HFF-Myc (cell line): ENCODE measurements at regions not wholly inside any gene's neighbourhood (a gene's known extent, or its start where the extent isn't known, plus 50 kb on each side); places are given as distances from the start of the nearest gene placed in this dataset.

Experiments used
- DNase-seq: peaks from one replicate; pipeline ENCODE4 v3.0.0-alpha.2; 2011; ENCODE audit warnings: low read depth; ENCODE audit errors: extremely low read depth
- H3K4me3 ChIP-seq: replicated peaks from 2 replicates; pipeline ENCODE4 v1.5.1; 2011; ENCODE audit warnings: low read depth, mild to moderate bottlenecking, control low read depth, low read length
- TF ChIP-seq, protein P1 (sequence below): IDR thresholded peaks from 2 replicates; pipeline ENCODE4 v1.5.1; 2012; ENCODE audit warnings: mild to moderate bottlenecking, low read depth, low read length, control low read depth; ENCODE audit errors: missing control alignments

DNA sequence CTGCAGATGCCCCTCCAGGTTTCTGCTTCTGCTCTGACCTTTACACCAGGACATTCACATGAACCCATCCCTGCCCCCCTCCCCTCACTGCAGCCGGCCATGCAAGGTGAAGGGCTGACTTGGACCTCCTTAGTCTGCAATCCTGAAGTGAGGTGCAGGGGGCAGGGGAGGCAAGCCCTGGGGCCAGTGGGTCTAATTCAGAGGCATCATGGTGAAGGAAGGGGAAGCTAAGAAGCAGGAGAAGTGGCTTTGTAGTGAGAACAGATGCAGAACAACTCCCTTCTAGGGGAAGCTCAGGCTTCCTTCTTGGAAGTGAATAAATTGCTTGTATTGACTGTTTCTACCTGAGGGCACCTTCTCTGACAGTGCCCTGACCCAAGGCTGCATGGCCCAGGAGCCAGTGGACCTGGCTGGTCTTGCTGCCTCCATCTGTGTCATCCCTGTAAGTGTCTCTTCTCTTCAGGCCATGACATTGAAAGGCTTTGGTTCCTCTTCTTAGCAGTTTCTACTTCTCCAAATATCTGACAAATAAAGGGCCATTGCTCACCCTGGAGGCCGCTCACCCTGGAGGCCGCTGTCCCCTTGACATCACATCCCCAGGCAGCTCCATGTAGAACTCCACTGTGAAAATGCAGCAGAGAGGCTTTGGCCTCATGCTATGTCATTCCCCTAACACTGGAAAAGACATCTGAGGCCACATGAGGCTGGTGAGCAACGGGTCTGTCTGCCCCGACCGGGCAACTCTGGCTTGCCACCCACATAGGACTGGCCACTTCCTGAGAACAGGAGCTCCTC, 55.3 kb downstream of the GADD45G start:
- TF ChIP-seq, protein P1, sequence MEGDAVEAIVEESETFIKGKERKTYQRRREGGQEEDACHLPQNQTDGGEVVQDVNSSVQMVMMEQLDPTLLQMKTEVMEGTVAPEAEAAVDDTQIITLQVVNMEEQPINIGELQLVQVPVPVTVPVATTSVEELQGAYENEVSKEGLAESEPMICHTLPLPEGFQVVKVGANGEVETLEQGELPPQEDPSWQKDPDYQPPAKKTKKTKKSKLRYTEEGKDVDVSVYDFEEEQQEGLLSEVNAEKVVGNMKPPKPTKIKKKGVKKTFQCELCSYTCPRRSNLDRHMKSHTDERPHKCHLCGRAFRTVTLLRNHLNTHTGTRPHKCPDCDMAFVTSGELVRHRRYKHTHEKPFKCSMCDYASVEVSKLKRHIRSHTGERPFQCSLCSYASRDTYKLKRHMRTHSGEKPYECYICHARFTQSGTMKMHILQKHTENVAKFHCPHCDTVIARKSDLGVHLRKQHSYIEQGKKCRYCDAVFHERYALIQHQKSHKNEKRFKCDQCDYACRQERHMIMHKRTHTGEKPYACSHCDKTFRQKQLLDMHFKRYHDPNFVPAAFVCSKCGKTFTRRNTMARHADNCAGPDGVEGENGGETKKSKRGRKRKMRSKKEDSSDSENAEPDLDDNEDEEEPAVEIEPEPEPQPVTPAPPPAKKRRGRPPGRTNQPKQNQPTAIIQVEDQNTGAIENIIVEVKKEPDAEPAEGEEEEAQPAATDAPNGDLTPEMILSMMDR = no peak
- H3K4me3 ChIP-seq = no peak overlapping the region
- no peak for DNase-seq

DNA sequence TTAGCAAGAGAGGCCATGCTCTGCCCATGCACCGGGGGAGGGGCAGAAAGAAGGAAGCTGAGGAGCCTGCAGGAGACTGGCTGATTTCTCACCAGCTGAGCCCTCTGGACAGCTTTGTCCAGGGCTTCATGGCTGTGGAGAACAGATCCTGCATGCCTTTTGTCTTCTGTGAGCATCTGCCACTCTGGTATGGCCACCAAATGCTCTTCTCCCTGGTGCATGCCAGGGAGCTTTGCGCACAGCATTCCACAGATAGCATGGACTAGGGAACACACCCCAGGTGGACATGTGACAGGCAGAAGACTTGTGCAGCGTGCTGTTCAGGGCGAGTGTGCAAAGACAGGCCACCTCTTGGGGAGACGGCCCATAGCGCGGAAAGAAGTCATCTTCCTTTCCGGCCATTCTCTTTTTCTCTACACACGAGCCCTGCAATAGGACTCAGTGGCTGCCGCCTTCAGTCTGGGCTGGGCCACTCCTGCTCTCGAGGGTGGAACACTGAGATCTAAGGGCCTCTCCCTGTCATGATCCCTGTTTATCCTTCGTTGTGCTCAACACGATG, 56.7 kb downstream of the GADD45G start:
- H3K4me3 ChIP-seq = no peak overlapping the region
- peak; percentile 4 for DNase-seq
- TF ChIP-seq, protein P1 = no peak

DNA sequence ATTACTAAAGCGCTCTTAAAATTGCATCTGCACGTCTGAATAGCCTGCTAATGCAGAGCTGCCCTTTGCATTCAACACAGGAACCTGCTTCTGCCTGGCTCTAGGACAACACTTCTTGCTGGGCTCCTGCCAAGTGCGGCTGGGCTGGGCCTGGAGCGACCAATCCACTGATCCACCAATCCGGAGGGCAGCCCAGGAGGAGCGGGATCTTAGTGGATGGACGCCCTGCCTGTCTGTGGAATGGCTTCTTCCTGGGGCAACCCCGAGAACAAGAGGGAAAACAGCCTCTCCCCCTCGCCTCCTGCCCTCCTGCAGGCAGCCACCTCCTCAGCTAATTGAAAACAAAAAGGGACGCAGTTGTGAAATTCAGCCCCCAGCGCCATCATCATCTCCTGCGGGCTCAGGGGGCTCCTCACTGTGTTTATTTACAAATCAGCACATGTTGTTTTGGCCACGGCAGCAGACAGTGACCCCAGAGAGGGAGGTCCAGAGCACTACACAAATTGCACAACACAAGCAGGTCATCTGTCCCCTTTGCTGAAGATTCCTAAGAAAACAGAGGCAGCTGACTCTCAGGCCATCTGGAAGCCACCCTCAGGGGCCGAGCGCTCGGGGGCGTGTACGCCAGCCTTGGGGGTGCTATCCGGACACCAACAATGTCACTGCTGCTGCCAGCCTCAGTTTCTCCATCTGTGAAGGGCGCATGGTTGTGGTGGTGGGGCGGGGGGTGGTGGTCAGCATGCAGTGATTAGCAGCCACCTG, 57.3 kb downstream of the GADD45G start:
- H3K4me3 ChIP-seq = peak overlapping the region; percentile 35
- TF ChIP-seq, protein P1 = no peak
- DNase-seq = peak; percentile 90

DNA sequence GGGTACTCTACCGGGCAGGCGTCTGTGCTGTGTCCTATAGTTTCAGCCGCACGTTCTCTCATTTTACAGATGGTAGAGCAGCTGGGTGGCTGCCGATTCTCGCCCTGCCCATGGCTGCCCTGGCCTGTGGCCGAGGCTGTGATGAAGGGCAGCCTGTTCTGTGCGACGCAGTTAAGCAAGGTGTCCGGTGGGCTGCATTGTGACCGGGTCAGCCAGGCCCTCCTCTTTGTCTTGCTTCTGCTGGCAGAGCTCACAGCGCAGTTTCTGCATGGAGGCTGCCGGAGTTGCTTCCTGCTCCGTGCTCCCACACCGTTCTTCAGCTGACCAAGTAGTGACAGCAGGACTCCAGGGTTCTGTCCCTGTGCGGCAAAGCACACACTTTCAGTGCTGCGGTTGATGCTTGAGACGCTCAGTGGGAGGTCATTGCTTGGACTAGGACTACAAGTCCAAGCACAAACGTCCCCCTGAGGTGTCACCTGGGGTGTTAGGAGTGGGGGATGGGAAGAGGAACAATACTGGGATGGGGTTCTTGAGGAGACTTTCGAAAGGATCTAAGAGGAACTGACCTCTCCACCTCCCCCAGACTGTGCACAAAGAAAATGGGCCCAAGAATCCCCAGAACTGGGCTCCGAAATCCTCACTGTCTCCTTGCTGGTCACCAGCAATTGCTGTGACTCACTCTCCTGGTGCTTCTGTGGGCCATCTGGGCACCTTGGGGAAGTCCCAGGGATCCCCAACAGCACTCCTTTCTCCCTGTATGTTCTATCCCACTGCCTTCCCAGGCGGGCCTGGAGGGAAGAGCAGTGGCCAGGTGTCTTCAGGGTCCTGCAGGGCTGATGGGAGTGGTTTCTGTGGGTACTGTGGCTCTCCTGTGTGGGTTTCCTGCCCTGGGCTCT, 58.2 kb downstream of the GADD45G start:
- no peak overlapping the region for H3K4me3 ChIP-seq
- TF ChIP-seq, protein P1 = no peak
- no peak for DNase-seq

DNA sequence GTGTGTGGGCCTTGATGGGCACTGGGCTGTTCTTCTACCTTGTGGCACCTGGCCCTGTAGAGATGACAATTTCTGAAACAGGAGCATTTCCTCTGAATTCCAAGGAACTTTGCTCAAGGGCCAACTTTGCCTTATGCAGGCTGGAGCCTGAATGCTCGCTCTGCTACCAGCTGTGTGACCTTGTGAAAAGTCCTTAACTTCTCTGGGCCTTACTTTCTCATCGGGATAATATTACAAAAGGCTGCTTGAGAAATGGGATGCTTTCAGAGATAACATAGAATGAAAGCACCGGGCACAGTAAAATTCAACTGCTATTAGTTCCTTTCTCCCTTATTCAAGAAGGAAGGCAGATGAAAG, 58.8 kb downstream of the GADD45G start:
- TF ChIP-seq, protein P1 = no peak
- no peak overlapping the region for H3K4me3 ChIP-seq
- DNase-seq = no peak

DNA sequence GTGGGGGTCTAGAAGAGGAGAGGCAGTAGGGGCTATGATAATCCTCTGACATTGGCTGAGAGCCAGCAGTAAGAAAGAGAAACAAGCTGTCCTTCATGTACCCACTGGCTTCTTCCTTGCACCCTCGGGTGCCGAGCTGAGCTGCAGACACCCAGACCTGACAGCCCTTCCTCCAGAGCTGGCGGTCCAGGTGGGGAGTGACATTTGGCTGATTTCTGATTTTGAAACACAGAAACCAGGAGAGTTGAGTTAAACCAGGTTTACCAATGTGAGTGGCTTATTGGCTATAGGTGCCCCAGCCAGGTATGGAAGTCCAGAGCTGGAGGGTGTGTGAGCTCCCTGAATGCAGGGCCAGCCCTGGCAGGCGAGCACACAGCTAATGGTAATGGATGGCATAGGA, 59.2 kb downstream of the GADD45G start:
- TF ChIP-seq, protein P1 = no peak
- H3K4me3 ChIP-seq = no peak overlapping the region
- no peak for DNase-seq
